ENCODE measurements at regions not wholly inside any gene's neighbourhood (a gene's known extent, or its start where the extent isn't known, plus 50 kb on each side); places are given as distances from the start of the nearest gene placed in this dataset.

DNA sequence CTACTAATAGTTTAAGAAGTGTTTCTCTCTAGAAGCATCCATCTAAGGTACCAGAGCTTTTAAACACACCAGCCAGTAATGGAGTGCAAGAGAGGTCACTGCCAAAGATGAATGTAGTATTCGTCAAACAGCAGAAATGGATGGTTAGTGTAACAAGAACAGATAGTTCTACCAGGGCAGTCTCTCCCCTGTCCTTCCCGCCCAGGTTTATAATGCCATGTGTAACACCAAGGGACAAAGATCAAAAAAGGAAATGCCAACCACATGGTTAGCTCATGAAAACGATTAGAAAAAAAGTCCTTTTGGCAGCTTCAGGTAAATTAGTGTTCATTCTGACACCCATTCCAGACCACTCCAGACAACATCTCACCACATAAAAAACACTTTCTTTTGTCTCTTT, 100.9 kb downstream of the RPS29 start (continued):
- TF ChIP-seq, protein P1, sequence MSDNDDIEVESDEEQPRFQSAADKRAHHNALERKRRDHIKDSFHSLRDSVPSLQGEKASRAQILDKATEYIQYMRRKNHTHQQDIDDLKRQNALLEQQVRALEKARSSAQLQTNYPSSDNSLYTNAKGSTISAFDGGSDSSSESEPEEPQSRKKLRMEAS (IDR thresholded peaks at IDR 0.05) = peak; percentile 70
- TF ChIP-seq, protein P2, sequence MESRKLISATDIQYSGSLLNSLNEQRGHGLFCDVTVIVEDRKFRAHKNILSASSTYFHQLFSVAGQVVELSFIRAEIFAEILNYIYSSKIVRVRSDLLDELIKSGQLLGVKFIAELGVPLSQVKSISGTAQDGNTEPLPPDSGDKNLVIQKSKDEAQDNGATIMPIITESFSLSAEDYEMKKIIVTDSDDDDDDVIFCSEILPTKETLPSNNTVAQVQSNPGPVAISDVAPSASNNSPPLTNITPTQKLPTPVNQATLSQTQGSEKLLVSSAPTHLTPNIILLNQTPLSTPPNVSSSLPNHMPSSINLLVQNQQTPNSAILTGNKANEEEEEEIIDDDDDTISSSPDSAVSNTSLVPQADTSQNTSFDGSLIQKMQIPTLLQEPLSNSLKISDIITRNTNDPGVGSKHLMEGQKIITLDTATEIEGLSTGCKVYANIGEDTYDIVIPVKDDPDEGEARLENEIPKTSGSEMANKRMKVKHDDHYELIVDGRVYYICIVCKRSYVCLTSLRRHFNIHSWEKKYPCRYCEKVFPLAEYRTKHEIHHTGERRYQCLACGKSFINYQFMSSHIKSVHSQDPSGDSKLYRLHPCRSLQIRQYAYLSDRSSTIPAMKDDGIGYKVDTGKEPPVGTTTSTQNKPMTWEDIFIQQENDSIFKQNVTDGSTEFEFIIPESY (IDR thresholded peaks at IDR 0.05) = peak; percentile 63
- TF ChIP-seq HNF4G (IDR thresholded peaks at IDR 0.05) (peak; percentile 35), FOXA2 (IDR thresholded peaks at IDR 0.05) (peak; percentile 66), GABPA (IDR thresholded peaks at IDR 0.05 in 1 of 2, conservative IDR thresholded peaks at IDR 0.05 in 1 of 2) (peak in 1 of 2 donors; percentile 34), FOXA1 (IDR thresholded peaks at IDR 0.05) (no peak)

DNA sequence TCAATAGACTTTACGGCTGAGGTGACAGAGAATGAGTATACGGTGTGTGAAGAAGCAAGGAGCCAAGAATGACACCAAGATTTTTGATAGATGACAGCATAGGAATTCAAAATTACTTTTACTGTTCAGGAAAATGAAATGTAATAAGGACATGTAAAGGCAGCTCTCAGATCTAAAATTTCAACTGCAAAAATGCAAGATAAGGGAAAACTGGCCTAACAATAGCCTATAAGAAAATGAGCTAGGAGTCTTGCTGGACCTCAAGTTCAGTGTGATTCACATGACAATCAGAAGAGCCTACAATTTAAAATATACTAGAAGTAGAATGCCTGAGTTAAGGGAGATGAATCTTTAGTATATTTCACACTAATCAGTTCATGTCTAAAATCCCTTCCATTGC, 102.0 kb downstream of the RPS29 start:
- DNase-seq (ENCODE audit: low spot score) = no peak
- Histone ChIP-seq H3K36me3 (ENCODE audit: control insufficient read depth in 4 of 4, insufficient read depth in 3 of 4, low read depth in 1 of 4, low read length in 3 of 4) (no peaks in the 10 kb centered on the region), H3K27me3 (ENCODE audit: control insufficient read depth in 4 of 4, insufficient read depth in 4 of 4, low read length in 3 of 4) (no peaks in the 10 kb centered on the region), H3K4me3 (ENCODE audit: low read depth in 1 of 3, low read length in 3 of 3) (no peak overlapping the region), H3K4me1 (ENCODE audit: control insufficient read depth in 4 of 4, insufficient read depth in 4 of 4, low read length in 3 of 4) (peaks cover 4 to 29% (median 11%) of the 10 kb centered on the region in 4 donors), H3K27ac (ENCODE audit: low read depth in 1 of 2, low read length in 2 of 2) (no peak overlapping the region), H3K9ac (ENCODE audit: low read depth in 1 of 2, low read length in 2 of 2) (no peak overlapping the region), H3K9me3 (ENCODE audit: control insufficient read depth in 4 of 4, low read length in 3 of 4) (no peaks in the 10 kb centered on the region)
- 97% methylated on average over 2 of the region's 2 CpGs for WGBS
- TF ChIP-seq, protein P3, sequence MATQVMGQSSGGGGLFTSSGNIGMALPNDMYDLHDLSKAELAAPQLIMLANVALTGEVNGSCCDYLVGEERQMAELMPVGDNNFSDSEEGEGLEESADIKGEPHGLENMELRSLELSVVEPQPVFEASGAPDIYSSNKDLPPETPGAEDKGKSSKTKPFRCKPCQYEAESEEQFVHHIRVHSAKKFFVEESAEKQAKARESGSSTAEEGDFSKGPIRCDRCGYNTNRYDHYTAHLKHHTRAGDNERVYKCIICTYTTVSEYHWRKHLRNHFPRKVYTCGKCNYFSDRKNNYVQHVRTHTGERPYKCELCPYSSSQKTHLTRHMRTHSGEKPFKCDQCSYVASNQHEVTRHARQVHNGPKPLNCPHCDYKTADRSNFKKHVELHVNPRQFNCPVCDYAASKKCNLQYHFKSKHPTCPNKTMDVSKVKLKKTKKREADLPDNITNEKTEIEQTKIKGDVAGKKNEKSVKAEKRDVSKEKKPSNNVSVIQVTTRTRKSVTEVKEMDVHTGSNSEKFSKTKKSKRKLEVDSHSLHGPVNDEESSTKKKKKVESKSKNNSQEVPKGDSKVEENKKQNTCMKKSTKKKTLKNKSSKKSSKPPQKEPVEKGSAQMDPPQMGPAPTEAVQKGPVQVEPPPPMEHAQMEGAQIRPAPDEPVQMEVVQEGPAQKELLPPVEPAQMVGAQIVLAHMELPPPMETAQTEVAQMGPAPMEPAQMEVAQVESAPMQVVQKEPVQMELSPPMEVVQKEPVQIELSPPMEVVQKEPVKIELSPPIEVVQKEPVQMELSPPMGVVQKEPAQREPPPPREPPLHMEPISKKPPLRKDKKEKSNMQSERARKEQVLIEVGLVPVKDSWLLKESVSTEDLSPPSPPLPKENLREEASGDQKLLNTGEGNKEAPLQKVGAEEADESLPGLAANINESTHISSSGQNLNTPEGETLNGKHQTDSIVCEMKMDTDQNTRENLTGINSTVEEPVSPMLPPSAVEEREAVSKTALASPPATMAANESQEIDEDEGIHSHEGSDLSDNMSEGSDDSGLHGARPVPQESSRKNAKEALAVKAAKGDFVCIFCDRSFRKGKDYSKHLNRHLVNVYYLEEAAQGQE (IDR thresholded peaks at IDR 0.05) = no peak
- TF ChIP-seq RAD21 (IDR thresholded peaks at IDR 0.05) = no peak
- TF ChIP-seq HNF4A (conservative IDR thresholded peaks at IDR 0.05) = no peak
- TF ChIP-seq JUND (IDR thresholded peaks at IDR 0.05) = no peak
- no peak for TF ChIP-seq EGR1 (IDR thresholded peaks at IDR 0.05; ENCODE audit: low read depth in 2 of 2)
- no peak for TF ChIP-seq NR2F2 (IDR thresholded peaks at IDR 0.05)
- TF ChIP-seq GABPA (IDR thresholded peaks at IDR 0.05 in 1 of 2, conservative IDR thresholded peaks at IDR 0.05 in 1 of 2) = no peak
- TF ChIP-seq, protein P4, sequence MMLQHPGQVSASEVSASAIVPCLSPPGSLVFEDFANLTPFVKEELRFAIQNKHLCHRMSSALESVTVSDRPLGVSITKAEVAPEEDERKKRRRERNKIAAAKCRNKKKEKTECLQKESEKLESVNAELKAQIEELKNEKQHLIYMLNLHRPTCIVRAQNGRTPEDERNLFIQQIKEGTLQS (IDR thresholded peaks at IDR 0.05) = no peak

DNA sequence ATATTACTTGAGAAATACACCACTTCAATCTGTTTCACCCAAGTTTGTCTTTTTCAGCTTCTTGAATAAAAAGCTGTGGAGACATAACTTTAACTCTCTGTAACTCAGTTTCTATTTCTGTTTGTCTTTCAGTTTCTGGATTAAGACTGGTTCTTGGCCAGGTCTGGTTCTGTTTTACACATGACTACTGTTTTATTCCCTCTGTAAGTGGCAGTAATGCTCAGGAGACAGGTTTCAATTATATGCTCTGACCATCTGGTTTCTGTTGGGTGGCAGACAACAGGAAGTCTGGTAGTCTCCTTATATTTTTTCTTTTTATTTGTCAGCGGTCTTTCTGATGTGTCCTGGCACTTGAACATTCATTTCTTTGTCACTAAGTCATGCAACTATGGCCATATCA, 102.9 kb downstream of the RPS29 start:
- Histone ChIP-seq H3K4me1 (ENCODE audit: control insufficient read depth in 4 of 4, insufficient read depth in 4 of 4, low read length in 3 of 4) (peaks cover 4 to 35% (median 18%) of the 10 kb centered on the region in 4 donors), H3K9me3 (ENCODE audit: control insufficient read depth in 4 of 4, low read length in 3 of 4) (no peaks in the 10 kb centered on the region), H3K27ac (ENCODE audit: low read depth in 1 of 2, low read length in 2 of 2) (no peak overlapping the region), H3K36me3 (ENCODE audit: control insufficient read depth in 4 of 4, insufficient read depth in 3 of 4, low read depth in 1 of 4, low read length in 3 of 4) (no peaks in the 10 kb centered on the region), H3K27me3 (ENCODE audit: control insufficient read depth in 4 of 4, insufficient read depth in 4 of 4, low read length in 3 of 4) (no peaks in the 10 kb centered on the region), H3K9ac (ENCODE audit: low read depth in 1 of 2, low read length in 2 of 2) (no peak overlapping the region), H3K4me3 (ENCODE audit: low read depth in 1 of 3, low read length in 3 of 3) (no peak overlapping the region)
- TF ChIP-seq RXRA (IDR thresholded peaks at IDR 0.05) = no peak
- TF ChIP-seq, protein P1 (IDR thresholded peaks at IDR 0.05) = no peak
- TF ChIP-seq GABPA (IDR thresholded peaks at IDR 0.05 in 1 of 2, conservative IDR thresholded peaks at IDR 0.05 in 1 of 2) = no peak
- TF ChIP-seq HNF4G (IDR thresholded peaks at IDR 0.05) = no peak
- no peak for TF ChIP-seq EGR1 (IDR thresholded peaks at IDR 0.05; ENCODE audit: low read depth in 2 of 2)
- TF ChIP-seq, protein P2 (IDR thresholded peaks at IDR 0.05) = no peak
- TF ChIP-seq HNF4A (conservative IDR thresholded peaks at IDR 0.05) = no peak
- TF ChIP-seq JUND (IDR thresholded peaks at IDR 0.05) = no peak
- no peak for TF ChIP-seq YY1 (IDR thresholded peaks at IDR 0.05)
- TF ChIP-seq, protein P5, sequence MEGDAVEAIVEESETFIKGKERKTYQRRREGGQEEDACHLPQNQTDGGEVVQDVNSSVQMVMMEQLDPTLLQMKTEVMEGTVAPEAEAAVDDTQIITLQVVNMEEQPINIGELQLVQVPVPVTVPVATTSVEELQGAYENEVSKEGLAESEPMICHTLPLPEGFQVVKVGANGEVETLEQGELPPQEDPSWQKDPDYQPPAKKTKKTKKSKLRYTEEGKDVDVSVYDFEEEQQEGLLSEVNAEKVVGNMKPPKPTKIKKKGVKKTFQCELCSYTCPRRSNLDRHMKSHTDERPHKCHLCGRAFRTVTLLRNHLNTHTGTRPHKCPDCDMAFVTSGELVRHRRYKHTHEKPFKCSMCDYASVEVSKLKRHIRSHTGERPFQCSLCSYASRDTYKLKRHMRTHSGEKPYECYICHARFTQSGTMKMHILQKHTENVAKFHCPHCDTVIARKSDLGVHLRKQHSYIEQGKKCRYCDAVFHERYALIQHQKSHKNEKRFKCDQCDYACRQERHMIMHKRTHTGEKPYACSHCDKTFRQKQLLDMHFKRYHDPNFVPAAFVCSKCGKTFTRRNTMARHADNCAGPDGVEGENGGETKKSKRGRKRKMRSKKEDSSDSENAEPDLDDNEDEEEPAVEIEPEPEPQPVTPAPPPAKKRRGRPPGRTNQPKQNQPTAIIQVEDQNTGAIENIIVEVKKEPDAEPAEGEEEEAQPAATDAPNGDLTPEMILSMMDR (IDR thresholded peaks at IDR 0.05; ENCODE audit: low read depth, low read length, missing input control) = no peak
- no peak for TF ChIP-seq NR2F2 (IDR thresholded peaks at IDR 0.05)
- no peak for DNase-seq (ENCODE audit: low spot score)
- WGBS = 68% methylated on average over 1 of the region's 1 CpG
